Head of caudate nucleus (tissue), 42 donors: ENCODE measurements at regions not wholly inside any gene's neighbourhood (a gene's known extent, or its start where the extent isn't known, plus 50 kb on each side); places are given as distances from the start of the nearest gene placed in this dataset.
A peak's percentile ranks its signal among the peaks of the same experiment; 100 is the strongest.

Experiments
- DNase-seq, 42 donors: peaks; one replicate each; pipeline versions ENCODE4 v3.0.0 to v3.0.0-alpha.2; 2020 to 2021; ENCODE audit warnings: mixed read lengths in 7 of 42
- intact Hi-C: fragments of 100-400 bp; cut with DNase I; formaldehyde crosslinking; loops from one replicate; pipeline ENCODE4 v1.15.0; 2022

- intact Hi-C loops, result no loop called here
- DNase-seq, result peak in 2 of 42 donors; percentile 5 to 6
Observed at GRCh38 chr10:128274938-128275337, 148.7 kb upstream of the MKI67 start.

- no peak for DNase-seq
- intact Hi-C loops, result no loop called here
Observed at GRCh38 chr10:128275388-128276177, 149.4 kb upstream of the MKI67 start.

- intact Hi-C loops, result no loop called here
- DNase-seq, result no peak
Observed at GRCh38 chr10:128277267-128277840, 151.1 kb upstream of the MKI67 start.

GRCh38 chr10:128278362-128278761 lies 152.1 kb upstream of the MKI67 start:
- no peak for DNase-seq
- intact Hi-C loops, result no loop called here

GRCh38 chr10:128280271-128280670 lies 154.0 kb upstream of the MKI67 start:
- intact Hi-C loops, result no loop called here
- no peak for DNase-seq

- intact Hi-C loops, result no loop called here
- no peak for DNase-seq
Observed at GRCh38 chr10:128281343-128281742, 155.1 kb upstream of the MKI67 start.

- intact Hi-C loops, result no loop called here
- no peak for DNase-seq
Observed at GRCh38 chr10:128281861-128282260, 155.6 kb upstream of the MKI67 start.

GRCh38 chr10:128286141-128286761 lies 160.0 kb upstream of the MKI67 start:
- no peak for DNase-seq
- intact Hi-C loops, result no loop called here

- DNase-seq, result no peak
- intact Hi-C loops, result no loop called here
Observed at GRCh38 chr10:128286762-128287500, 160.7 kb upstream of the MKI67 start.

- peak in 2 of 42 donors; percentile 4 to 27 for DNase-seq
- intact Hi-C loops, result no loop called here
Observed at GRCh38 chr10:128287921-128288320, 161.7 kb upstream of the MKI67 start.

GRCh38 chr10:128289621-128290020 lies 163.4 kb upstream of the MKI67 start:
- intact Hi-C loops, result no loop called here
- DNase-seq, result no peak

GRCh38 chr10:128295003-128295402 lies 168.8 kb upstream of the MKI67 start:
- intact Hi-C loops, result no loop called here

GRCh38 chr10:128296253-128297007 lies 170.2 kb upstream of the MKI67 start:
- DNase-seq, result no peak
- intact Hi-C loops, result no loop called here

More at GRCh38 chr10:128295003-128295402, 168.8 kb upstream of the MKI67 start:
- no peak for DNase-seq

- intact Hi-C loops, result no loop called here
- no peak for DNase-seq
Observed at GRCh38 chr10:128297709-128298378, 171.6 kb upstream of the MKI67 start.

GRCh38 chr10:128298587-128298986 lies 172.4 kb upstream of the MKI67 start:
- DNase-seq, result no peak
- intact Hi-C loops, result no loop called here

GRCh38 chr10:128300290-128300824 lies 174.1 kb upstream of the MKI67 start:
- DNase-seq, result no peak
- intact Hi-C loops, result no loop called here

- DNase-seq, result no peak
- intact Hi-C loops, result no loop called here
Observed at GRCh38 chr10:128301051-128301450, 174.8 kb upstream of the MKI67 start.

GRCh38 chr10:128302808-128303207 lies 176.6 kb upstream of the MKI67 start:
- DNase-seq, result no peak
- intact Hi-C loops, result no loop called here
